Inflammatory macrophage treated with lipopolysaccharide for 1 hour (primary cell): ENCODE measurements at regions not wholly inside any gene's neighbourhood (a gene's known extent, or its start where the extent isn't known, plus 50 kb on each side); places are given as distances from the start of the nearest gene placed in this dataset.
"Not testable (repeated sequence)": the region's sequence is repeated elsewhere in the genome, so short reads cannot be mapped to it uniquely, and the experiment has no call there.

Experiments
- DNase-seq, 2 donors: peaks; one replicate each; pipeline ENCODE4 v3.0.0-alpha.2; 2020 to 2022

GRCh38 chr16:13471036-13471435 is 448.9 kb upstream of the ERCC4 start:
- no peak for DNase-seq

GRCh38 chr16:13478991-13479390 is 441.0 kb upstream of the ERCC4 start:
- no peak for DNase-seq

DNA sequence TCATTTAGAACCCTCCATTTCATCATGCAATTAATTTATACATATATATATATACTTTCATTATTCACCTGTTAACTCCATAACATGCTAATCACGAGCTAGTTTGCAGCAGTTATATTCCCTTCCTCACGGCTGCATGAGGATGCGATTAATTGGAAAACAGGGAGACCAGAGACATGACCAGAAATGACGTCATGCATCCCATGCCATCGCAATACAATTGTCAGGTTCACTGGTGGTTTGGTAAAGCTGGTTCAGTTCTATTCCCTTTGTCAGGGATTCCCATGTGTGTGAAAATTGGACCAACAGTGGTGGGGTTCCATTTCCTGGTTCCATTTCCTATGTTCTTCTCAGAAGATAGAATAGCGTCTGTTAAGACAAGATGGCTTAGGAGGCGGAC is 440.4 kb upstream of the ERCC4 start:
- DNase-seq, result no peak

- no peak for DNase-seq
Measured at GRCh38 chr16:13480801-13481200, 439.2 kb upstream of the ERCC4 start.

DNA sequence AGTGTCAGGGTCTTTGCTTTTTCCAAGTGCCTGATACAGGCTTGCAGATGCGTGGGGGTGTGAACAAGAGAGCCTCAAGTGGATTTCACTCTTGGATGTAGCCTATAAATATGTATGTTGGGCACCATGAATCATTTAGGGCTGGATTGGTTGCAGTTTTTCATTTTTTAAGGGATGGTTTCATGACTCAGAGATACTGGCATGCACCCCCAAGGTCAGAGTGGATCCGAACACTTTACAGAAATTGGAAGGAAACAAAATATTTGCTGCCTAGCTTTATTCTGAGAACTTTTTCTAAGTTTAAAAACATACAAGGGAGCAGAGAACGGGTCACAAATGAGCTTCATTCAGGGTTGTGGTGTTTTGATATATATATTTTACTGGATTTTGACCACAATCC is 436.8 kb upstream of the ERCC4 start:
- no peak for DNase-seq

DNA sequence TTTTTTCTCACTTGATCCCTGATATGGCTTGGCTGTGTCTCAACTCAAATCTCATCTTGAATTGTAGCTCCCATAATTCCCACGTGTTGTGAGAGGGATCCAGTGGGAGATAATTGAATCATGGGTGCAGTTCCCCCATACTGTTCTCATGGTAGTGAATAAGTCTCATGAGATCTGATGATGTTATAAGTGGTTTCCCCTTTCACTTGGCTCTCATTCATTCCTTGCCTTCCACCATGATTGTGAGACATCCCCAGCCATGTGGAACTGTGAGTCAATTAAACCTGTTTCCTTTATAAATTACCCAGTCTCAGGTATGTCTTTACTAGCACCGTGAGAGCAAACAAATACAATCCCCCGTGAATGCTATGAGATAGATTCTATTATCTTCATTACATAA is 430.5 kb upstream of the ERCC4 start:
- DNase-seq, result not testable (repeated sequence)

DNA sequence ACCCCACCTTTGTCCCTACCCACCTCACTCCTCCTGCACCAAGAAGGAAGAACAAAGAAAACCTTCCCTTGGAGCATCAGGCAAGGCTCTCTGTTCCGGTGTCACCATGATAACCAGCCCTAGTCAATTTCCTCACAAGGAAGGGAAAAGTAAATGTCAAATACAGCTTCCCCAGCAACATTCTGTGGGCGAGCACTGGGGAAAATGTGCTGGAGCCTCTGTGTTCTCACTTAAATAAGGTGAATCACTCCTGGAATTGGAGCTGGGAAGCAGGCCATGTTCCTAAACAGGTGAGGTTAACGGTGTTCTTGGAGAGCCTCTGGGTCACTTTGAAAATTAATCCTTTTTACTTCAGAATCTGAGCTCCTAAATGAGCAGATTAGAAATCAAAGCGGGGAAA is 427.9 kb upstream of the ERCC4 start:
- no peak for DNase-seq

- no peak for DNase-seq
Measured at GRCh38 chr16:13503960-13504635, 415.9 kb upstream of the ERCC4 start.

DNA sequence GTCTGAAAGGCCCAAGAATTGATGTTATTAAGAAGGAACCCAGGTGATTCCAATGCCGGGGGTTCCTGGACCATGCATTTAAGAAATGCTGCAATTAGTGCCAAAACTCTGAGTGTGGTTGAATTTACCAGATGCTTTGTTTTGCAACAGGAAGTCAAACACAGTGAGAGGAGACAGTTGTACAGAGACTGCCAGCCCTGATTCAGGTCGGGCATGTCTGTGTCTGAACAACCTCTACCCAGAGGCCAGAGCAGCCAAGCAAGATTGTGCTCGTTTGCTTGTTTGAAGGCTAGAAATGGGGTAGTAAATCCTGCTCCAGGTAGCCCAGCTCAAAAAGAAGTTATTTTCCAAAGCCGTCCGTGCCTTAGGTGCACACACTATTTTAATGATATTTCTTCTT is 412.4 kb upstream of the ERCC4 start:
- no peak for DNase-seq

DNA sequence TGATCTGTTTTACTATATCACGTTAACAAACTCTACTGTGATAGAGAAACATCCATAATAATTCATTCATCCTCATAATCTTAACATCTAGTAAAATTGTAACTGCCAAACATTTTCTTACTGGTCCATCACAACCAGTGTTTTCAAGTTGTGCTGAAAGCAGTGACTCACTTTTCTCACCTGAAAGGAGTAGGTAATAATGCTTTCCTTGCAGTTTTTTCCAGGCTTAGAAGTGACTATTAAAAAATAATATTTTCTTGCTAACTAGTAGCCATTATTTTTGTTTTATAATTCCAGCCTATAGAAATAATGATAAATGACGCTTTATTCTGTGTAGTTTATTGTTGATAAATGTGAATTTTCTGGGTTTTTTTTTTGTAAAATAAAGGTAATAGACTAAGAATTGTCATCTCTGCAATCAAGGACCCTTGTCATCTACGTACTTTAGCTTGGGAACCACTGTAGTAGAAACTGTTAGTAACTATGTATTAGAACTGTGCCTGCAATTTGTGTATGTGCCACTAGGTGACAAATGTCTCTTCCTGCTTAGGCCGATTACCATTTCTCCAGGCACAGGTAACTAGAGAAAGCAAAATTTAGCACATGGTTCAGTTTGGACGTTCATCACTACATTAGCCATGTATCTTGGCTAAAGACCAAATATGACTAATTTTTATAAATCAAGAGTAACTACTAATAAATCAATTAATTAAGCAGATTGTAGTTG is 409.4 kb upstream of the ERCC4 start:
- no peak for DNase-seq

GRCh38 chr16:13517841-13518240 is 402.1 kb upstream of the ERCC4 start:
- no peak for DNase-seq

DNA sequence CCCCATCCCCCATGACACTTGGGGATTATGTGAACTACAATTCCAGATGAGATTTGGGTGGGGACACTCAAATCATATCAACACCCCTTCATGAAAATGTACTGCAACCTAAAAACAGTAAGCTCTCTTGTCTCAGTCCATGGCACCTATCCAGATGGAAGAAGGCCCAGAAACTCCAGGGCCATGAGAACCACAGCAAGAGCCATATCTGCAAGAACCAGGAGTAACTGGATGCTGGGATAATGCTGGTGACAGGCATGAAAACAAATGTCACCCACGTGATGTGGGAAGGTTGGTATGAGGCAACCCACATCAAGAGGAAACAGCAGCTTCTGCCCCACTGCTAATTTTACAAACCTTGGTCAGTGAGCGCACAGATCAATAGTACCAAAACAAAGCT is 400.1 kb upstream of the ERCC4 start:
- DNase-seq, result no peak

- DNase-seq, result no peak
Measured at GRCh38 chr16:13521356-13521755, 398.6 kb upstream of the ERCC4 start.

DNA sequence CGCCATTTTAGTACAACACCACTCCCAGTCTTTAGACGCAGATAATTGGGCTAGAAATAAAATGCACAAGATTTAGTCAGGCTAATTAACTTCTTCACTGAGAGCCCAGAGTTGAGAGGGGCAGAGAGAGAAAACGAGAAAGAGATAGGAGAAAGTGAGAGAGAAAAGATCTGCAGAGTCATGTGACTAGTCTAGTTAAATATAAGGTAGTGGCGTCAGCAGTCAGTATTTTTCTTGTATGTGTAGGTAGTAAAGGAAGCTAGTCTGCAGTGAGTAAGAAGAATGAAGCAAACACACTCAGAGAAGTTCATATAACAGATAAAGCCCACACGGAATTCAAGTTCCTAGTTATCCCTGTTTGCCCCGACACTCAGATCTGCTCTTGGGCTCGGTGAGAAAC is 392.6 kb upstream of the ERCC4 start:
- no peak for DNase-seq

GRCh38 chr16:13528691-13529090 is 391.3 kb upstream of the ERCC4 start:
- no peak for DNase-seq

- no peak for DNase-seq
Measured at GRCh38 chr16:13529193-13529982, 390.6 kb upstream of the ERCC4 start.

- no peak for DNase-seq
Measured at GRCh38 chr16:13540771-13541170, 379.2 kb upstream of the ERCC4 start.

GRCh38 chr16:13542284-13542683 is 377.7 kb upstream of the ERCC4 start:
- DNase-seq, result no peak

DNA sequence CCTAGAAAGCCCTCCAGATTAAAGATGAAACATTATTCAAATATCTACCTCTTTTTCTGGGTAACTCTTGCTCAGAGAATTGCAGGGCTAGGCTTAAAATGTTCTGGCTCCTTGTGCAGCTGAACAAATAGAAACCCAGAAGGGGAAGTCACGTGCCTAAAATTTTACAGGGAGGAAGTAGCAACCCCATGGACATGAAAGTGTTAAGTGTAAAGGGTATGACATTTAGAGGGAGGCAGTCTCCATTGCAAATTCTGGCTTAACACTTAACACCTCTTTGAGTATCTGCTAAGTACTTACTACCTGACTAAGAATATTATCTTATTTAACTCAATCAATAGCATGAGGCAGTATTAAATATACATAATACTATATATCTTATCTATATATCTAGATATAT is 376.1 kb upstream of the ERCC4 start:
- DNase-seq, result no peak

- no peak for DNase-seq
Measured at GRCh38 chr16:13545271-13545670, 374.7 kb upstream of the ERCC4 start.

GRCh38 chr16:13550254-13550653 is 369.7 kb upstream of the ERCC4 start:
- no peak for DNase-seq

- DNase-seq, result no peak
Measured at GRCh38 chr16:13552062-13552959, 367.6 kb upstream of the ERCC4 start.

GRCh38 chr16:13552960-13553257 is 367.0 kb upstream of the ERCC4 start:
- no peak for DNase-seq
